Uterus (tissue), 2 donors: ENCODE measurements at regions not wholly inside any gene's neighbourhood (a gene's known extent, or its start where the extent isn't known, plus 50 kb on each side); places are given as distances from the start of the nearest gene placed in this dataset.

Experiments
- CTCF ChIP-seq, 4 experiments: fragments of 200-600 bp in 2 of 4; fragments of 450-650 bp in 2 of 4; sonication (generic) in 2 of 4; IDR thresholded peaks; one replicate each; pipeline ENCODE4 v1.5.1; 2016 to 2019; ENCODE audit warnings: antibody characterized with exemption in 4 of 4, mild to moderate bottlenecking in 2 of 4, moderate library complexity in 1 of 4
- POLR2A ChIP-seq, 2 donors: fragments of 450-650 bp; IDR thresholded peaks; one replicate each; pipeline ENCODE4 v1.6.1; 2016; ENCODE audit warnings: antibody characterized with exemption in 2 of 2, mild to moderate bottlenecking in 1 of 2, moderate library complexity in 1 of 2

GRCh38 chr3:153273217-153273616 lies 111.2 kb downstream of the RAP2B start:
- no peak for TF ChIP-seq CTCF (IDR thresholded peaks at IDR 0.05)
- no peak for TF ChIP-seq POLR2A (IDR thresholded peaks at IDR 0.05)
